HFFc6 (cell line): ENCODE measurements at regions not wholly inside any gene's neighbourhood (a gene's known extent, or its start where the extent isn't known, plus 50 kb on each side); places are given as distances from the start of the nearest gene placed in this dataset.
A peak's percentile ranks its signal among the peaks of the same experiment; 100 is the strongest.

Experiments
- DNase-seq: peaks from one replicate; pipeline ENCODE4 v3.0.0-alpha.2; 2018
- H3K27ac Mint-ChIP-seq: 2 replicates; pipeline ENCODE4 v1.8.0; 2020; ENCODE audit warnings: mild to moderate bottlenecking, mixed read lengths
- H3K27me3 Mint-ChIP-seq: 2 replicates; pipeline ENCODE4 v1.8.0; 2021; ENCODE audit warnings: mild to moderate bottlenecking, moderate library complexity, mixed read lengths; ENCODE audit not compliant: insufficient read depth
- H3K36me3 Mint-ChIP-seq: 2 replicates; pipeline ENCODE4 v1.8.0; 2021; ENCODE audit warnings: low read depth, mixed read lengths
- H3K4me1 Mint-ChIP-seq: 2 replicates; pipeline ENCODE4 v1.8.0; 2020; ENCODE audit warnings: low read depth, mixed read lengths
- H3K4me3 Mint-ChIP-seq: 2 replicates; pipeline ENCODE4 v1.8.0; 2020; ENCODE audit warnings: mild to moderate bottlenecking, moderate library complexity, mixed read lengths
- H3K9me3 Mint-ChIP-seq: 2 replicates; pipeline ENCODE4 v1.8.0; 2020; ENCODE audit warnings: mild to moderate bottlenecking, mixed read lengths
- TF ChIP-seq, protein P1 (sequence below): fragments of 200-600 bp; sonication (generic); IDR thresholded peaks from 2 replicates; pipeline ENCODE4 v1.5.0; 2021; ENCODE audit warnings: antibody characterized with exemption, mild to moderate bottlenecking

DNA sequence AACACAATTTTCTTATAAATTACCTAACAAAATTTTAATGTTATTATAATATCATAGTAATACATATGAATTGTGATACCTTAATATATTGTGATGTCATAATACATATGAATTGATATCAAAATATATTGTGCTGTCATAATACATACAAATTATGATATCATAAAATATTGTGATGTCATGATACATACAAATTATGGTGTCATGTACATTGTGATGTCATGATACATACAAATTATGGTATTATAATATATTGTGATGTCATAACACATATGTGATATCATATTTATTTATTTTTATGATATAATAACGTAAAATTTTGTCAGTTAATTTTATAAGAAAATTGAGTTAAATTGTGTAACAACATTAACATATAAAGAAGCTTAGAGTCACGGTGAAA lies 1927.2 kb downstream of the TP53TG3F start:
- no peaks in the 10 kb centered on the region; the same call in 1 of the 2 replicates for H3K27me3 Mint-ChIP-seq
- H3K4me3 Mint-ChIP-seq, result no peak overlapping the region
- peaks cover 4% of the 10 kb centered on the region; the same call in 1 of the 2 replicates for H3K9me3 Mint-ChIP-seq
- no peak overlapping the region for H3K27ac Mint-ChIP-seq
- TF ChIP-seq, protein P1, sequence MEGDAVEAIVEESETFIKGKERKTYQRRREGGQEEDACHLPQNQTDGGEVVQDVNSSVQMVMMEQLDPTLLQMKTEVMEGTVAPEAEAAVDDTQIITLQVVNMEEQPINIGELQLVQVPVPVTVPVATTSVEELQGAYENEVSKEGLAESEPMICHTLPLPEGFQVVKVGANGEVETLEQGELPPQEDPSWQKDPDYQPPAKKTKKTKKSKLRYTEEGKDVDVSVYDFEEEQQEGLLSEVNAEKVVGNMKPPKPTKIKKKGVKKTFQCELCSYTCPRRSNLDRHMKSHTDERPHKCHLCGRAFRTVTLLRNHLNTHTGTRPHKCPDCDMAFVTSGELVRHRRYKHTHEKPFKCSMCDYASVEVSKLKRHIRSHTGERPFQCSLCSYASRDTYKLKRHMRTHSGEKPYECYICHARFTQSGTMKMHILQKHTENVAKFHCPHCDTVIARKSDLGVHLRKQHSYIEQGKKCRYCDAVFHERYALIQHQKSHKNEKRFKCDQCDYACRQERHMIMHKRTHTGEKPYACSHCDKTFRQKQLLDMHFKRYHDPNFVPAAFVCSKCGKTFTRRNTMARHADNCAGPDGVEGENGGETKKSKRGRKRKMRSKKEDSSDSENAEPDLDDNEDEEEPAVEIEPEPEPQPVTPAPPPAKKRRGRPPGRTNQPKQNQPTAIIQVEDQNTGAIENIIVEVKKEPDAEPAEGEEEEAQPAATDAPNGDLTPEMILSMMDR, result no peak
- no peak for DNase-seq
- no peaks in the 10 kb centered on the region for H3K36me3 Mint-ChIP-seq
- H3K4me1 Mint-ChIP-seq, result no peaks in the 10 kb centered on the region

DNA sequence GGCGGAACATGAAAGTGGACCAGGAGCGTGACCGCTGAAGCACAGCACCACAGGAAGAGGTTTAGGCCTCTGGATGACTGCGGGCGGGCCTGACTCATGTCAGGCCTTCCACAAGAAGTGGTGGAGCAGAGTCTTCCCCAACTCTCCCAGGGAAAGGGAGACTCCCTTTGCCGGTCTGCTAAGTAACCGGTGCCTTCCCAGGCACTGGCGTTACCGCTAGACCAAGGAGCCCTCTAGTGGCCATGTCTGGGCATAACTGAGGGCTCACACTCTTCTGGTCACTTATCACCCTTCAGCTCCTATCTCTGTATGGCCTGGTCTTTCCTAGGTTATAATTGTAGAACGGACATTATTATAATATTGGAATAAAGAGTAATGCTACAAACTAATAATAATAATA lies 1931.9 kb downstream of the TP53TG3F start:
- no peak overlapping the region for H3K4me3 Mint-ChIP-seq
- peak; percentile 11 for DNase-seq
- TF ChIP-seq, protein P1, result peak; percentile 81
- peaks cover 22% of the 10 kb centered on the region for H3K9me3 Mint-ChIP-seq
- H3K27me3 Mint-ChIP-seq, result peaks cover 2% of the 10 kb centered on the region; the same call in 1 of the 2 replicates
- H3K27ac Mint-ChIP-seq, result no peak overlapping the region
- no peaks in the 10 kb centered on the region for H3K4me1 Mint-ChIP-seq
- H3K36me3 Mint-ChIP-seq, result no peaks in the 10 kb centered on the region; the same call in 1 of the 2 replicates

DNA sequence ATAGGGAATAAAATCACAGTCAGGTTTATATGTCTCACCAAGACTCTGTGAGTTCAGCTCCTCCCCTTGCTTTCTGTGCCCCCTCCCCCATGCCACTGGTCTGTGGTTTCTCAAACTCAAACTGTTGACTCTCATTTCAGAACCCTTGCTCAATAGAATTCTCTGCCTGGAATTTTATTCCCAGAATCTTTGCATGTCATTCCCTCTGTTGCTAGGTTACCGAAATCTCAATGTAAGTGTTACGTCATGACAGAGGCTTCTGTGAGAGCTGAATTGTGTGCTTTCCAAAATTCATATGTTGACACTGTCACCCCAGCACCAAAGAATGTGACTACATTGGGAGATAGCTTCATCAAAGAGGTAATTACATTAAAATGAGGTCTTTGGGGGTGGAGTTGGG lies 1938.8 kb downstream of the TP53TG3F start:
- H3K27me3 Mint-ChIP-seq, result peaks cover 4% of the 10 kb centered on the region; the same call in 1 of the 2 replicates
- TF ChIP-seq, protein P1, result no peak

DNA sequence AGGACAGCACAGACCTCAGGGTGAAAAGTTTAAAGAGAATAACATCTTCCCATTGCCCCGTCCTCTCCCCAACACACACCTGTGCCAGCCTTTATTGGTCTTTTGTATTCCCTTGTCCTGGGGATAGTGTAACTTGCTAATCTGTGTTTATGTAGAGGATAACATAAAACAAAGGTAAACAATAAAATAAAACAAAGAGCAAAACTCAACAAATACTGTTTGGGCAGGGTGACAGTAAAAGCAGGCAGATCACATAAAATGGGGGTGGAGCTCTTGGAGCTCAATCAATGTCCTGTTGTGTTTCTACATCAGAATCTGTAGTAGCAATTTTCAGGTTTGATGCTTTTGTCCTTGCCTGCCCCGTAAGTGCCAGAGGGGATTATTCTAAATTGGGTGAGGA lies 1939.7 kb downstream of the TP53TG3F start:
- DNase-seq, result no peak
- H3K36me3 Mint-ChIP-seq, result no peaks in the 10 kb centered on the region; the same call in 1 of the 2 replicates
- H3K27me3 Mint-ChIP-seq, result peaks cover 3% of the 10 kb centered on the region; the same call in 1 of the 2 replicates
- H3K4me1 Mint-ChIP-seq, result no peaks in the 10 kb centered on the region
- no peak overlapping the region for H3K4me3 Mint-ChIP-seq
- H3K27ac Mint-ChIP-seq, result no peak overlapping the region
- H3K9me3 Mint-ChIP-seq, result peaks cover 41% of the 10 kb centered on the region
- TF ChIP-seq, protein P1, result no peak

More for the DNA sequence above, 1938.8 kb downstream of the TP53TG3F start:
- H3K4me1 Mint-ChIP-seq, result no peaks in the 10 kb centered on the region
- H3K9me3 Mint-ChIP-seq, result peaks cover 44% of the 10 kb centered on the region
- no peak overlapping the region for H3K4me3 Mint-ChIP-seq
- no peak overlapping the region for H3K27ac Mint-ChIP-seq
- no peaks in the 10 kb centered on the region; the same call in 1 of the 2 replicates for H3K36me3 Mint-ChIP-seq
- no peak for DNase-seq

DNA sequence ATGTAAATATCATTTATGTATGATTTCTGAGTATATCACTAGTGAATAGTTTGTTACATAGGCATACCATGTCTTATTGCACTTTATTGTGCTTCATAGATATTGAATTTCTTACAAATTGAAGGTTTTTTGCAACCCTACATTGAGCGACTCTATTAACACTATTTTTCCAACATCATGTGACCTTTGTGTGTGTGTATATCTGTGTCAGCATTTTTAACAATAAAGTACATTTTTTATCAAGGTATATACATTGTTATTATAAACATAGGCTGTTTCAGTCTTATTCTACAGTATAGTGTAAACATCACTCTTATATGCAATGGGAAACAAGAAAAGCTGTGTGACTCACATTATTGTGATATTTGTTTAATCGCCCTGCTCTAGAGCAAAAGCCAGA lies 1944.9 kb downstream of the TP53TG3F start:
- DNase-seq, result no peak
- H3K27ac Mint-ChIP-seq, result no peak overlapping the region
- no peaks in the 10 kb centered on the region for H3K4me1 Mint-ChIP-seq
- H3K9me3 Mint-ChIP-seq, result peaks cover 24% of the 10 kb centered on the region
- H3K36me3 Mint-ChIP-seq, result no peaks in the 10 kb centered on the region
- TF ChIP-seq, protein P1, result no peak
- H3K27me3 Mint-ChIP-seq, result no peaks in the 10 kb centered on the region
- no peak overlapping the region for H3K4me3 Mint-ChIP-seq

DNA sequence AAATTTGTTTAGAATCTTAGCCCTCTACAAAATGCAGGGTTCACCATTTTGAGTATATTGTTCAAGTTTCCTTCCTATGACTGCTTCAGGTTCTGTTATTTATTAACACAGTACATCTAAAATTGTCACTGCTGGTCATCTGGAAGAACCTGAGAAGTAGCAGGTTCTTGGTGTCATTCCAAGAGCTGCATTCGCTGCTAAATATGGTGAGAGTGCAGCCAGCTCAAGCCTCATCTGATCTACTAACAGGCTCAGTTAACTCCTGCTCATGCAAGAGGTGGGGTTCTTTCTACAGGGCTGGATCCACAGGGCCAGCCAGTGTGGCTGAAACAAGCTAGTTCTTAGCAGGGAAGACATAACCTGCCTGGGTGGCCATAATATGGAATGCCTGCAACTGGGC lies 1946.1 kb downstream of the TP53TG3F start:
- Mint-ChIP-seq H3K9me3 (peaks cover 28% of the 10 kb centered on the region), H3K4me1 (no peaks in the 10 kb centered on the region), H3K4me3 (no peak overlapping the region), H3K27ac (no peak overlapping the region), H3K36me3 (no peaks in the 10 kb centered on the region), H3K27me3 (no peaks in the 10 kb centered on the region)
- TF ChIP-seq, protein P1, result no peak
- DNase-seq, result no peak
